HG03571 (cell line): ENCODE measurements at regions not wholly inside any gene's neighbourhood (a gene's known extent, or its start where the extent isn't known, plus 50 kb on each side); places are given as distances from the start of the nearest gene placed in this dataset.
"Not testable (repeated sequence)": the region's sequence is repeated elsewhere in the genome, so short reads cannot be mapped to it uniquely, and the experiment has no call there.

ENCODE experiments used
- ATAC-seq: cut with Tn5 transposase; IDR thresholded peaks from one replicate; pipeline ENCODE4 v1.9.1; 2021; ENCODE audit not compliant: unreplicated experiment

DNA sequence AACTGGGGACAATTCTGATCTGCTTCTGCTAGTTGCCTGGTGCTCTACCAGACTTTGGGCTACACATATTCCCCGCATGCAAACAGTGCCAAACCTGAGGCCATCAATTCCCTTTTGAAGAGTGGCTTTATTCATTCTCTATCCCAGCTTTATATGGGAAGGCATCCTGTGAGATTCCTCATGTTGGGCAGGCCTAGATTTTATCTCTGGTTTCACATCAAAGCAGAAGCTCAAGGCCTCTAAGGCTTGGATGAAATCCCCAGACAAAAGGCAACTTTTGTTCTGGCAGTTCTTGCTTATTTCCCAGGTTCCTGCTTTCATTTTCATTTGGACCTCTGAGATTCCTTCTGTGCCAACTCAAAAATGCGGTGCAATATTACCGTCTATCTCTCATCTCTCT, 648.8 kb downstream of the QKI start:
- ATAC-seq, result no peak

DNA sequence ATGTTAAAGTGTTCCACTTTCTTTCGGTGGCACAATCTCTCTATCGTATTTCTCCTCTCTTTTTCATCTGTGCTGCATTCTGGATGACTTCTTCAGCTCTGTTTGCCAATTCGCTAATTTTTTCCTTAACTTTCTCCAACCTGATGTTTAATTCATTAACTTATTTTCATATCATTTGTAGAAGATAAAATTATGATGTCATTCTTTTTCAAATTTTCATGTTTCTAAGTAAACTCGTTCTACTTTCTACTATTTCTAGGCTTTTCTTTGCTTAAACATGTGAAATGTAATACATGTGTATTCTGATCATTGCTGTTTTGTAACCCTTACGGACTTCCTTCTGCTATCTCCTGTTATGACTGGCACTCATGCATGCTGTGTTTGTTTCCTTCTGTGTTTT, 648.4 kb downstream of the QKI start:
- no peak for ATAC-seq

DNA sequence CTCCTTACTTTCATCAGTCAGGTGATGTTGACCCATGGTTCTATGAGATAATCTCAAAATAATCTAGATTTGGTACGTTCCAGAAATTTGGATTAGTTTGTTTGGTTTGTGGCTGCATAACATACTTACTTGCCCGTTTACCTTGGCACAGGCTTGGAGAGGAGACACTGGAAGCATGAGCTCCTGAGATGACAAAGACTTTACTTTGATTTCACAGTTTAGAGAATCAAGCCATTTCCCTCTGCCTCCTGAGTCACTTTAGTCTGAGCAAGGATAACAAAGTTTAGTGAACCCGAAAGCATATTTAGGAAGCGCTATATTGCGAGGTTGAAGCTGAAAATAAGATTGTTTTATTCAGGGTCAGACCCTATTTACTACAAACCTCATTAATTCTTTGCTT, 643.4 kb downstream of the QKI start:
- ATAC-seq, result no peak

DNA sequence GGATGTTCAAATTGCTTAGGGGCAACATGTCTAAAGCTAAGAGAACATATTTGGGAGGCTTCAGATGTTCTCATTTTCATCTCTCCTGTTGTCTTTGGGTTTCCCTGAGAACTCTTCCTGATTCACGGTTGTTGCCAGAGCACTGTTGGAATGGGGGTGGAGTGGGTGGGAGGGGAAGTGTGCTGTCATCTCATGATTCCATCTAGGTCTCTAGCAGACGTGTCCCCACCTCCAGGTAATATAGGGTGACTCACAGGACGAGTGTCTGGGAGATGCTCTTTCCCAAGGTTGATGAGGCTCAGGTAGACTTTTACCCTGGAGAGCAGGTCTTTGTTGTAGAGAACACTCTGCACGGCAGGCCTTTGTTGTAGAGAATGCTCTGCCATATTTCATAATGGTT, 636.9 kb downstream of the QKI start:
- ATAC-seq, result no peak

DNA sequence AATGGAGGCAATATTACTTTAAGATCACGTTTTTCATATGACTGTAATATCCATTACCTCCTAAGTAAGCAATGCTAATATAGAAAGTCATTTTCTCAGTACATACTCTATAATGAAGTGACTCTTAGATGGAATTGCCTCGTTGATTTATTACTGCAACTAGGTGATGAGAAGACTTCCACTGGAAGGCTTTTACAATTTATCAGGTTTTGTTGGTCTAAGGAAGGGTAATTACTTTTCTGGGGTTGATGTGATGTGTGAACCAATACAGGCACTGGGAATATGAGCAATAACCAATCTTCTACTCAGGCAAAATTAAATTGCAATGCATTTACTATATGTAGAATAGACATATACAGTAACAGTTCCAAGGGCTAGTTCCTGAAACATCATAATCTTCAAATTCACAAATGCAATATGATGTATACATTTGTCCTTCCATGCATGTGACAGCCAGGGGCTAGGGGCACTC, 635.0 kb downstream of the QKI start:
- no peak for ATAC-seq

DNA sequence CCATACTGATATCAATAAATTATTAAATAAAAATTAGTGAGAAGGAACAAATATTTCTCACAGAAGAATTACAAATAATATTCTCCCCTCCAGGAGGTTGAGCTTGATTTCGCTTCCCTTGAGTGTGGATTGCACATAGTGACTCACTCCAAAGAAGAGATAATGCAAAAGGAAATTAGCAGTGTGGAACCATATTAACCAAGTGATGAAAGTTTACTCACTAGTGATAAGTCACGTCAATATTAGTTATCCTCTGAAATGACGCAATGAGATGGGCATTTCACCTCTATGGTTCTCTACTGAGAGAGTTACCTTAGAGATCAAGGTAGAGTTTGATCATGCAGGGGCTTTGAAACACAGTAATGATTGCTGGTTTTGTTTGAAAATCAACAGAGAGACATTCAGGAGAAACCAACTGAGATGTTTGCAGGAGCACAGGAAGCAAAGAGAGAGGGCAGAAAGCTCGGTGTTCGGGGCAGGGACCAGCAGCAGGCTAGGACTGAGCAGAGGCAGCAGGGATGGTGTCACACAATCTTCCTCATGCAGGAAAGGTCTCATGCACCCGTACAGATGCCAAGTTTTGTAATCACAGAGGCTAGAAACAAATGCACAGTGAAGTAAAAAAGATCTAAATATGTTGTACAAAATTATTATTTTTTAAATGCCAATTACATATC, 634.5 kb downstream of the QKI start:
- ATAC-seq, result no peak

DNA sequence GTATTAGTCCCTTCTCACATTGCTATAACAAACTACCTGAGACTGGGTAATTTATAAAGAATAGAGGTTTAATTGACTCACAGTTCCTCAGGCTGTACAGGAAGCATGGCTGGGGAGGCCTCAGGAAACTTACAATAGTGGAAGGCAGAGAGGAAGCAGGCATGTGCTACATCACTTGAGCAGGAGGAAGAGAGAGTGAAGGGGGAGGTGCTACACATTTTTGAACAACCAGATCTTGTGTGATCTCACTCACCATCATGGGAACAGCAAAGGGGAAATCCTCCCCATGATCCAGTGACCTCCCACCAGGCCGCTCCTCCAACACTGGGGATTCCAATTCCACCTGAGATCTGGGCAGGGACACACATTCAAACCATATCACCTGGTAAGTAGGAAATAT, 630.6 kb downstream of the QKI start:
- no peak for ATAC-seq

DNA sequence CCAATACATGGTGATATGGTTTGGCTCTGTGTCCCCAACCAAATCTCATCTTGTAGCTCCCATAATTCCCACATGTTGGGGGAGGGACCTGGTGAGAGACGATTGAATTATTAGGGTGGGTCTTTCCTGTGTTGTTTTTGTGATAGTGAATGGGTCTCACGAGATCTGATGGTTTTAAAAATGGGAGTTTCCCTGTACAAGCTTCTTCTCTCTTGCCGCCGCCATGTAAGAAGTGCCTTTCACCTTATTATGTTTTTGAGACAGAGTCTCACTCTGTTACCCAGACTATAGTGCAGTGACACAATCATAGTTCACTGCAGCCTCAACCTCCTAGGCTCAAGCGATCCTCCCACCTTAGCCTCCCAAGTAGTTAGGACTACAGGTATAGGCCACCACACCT, 629.1 kb downstream of the QKI start:
- ATAC-seq, result not testable (repeated sequence)

DNA sequence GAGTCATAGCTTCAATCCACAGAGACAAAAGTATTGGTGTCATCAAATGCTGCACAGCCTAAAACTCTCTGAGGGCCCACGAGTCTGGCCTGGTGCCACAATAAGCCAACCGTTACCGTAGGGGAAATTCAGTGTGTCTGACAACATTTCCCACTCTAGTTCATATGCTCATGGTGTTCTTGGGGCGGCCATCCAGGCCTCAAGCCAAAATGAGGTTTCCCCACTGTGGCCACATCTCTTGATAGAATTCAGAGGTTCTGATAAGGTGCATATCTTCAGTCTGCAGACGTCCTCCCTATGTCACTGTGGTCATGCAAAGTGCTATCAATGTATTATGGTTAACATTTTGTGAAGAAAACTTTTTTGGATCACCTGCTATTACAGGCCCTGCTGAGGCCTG, 627.7 kb downstream of the QKI start:
- no peak for ATAC-seq

DNA sequence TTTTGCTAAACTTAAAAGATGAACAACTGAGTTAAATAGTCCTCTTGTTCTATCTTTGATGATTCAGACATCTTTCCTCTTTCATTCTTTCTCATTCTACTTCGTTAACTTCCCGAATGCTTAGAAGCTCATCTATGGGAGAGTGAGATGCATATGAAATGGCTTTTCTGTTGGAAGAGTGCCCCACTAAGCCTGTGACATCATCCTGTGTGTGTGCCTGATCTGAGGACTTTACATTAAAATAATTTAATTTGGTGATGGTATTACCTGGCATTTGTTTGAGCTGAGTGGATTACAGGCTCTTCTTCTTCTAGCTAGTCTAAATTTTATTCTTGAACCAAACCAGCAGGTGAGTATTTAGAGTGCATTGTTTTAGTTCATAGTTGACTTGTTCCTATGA, 626.5 kb downstream of the QKI start:
- no peak for ATAC-seq

DNA sequence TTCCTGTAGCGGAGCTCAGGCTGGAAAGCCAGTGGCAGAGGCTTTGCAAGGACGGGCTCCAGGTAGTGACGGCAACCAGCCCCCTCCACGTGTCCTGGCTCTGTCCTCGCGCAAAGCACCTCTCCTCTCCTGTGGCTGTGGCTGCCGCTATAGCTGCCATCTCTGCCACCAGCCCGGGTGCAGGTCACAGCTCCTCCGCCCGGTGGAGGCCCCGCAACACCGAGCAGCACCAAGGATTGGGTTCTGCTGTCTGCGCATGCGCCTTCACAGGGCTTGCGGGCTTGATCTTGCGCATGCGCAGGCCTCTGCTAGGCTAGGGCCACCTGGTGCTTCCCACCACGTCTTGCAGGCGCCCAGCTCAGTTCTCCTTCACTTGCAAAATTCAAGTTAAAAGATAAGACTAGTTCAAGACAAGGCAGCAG, 625.4 kb downstream of the QKI start:
- ATAC-seq, result no peak

DNA sequence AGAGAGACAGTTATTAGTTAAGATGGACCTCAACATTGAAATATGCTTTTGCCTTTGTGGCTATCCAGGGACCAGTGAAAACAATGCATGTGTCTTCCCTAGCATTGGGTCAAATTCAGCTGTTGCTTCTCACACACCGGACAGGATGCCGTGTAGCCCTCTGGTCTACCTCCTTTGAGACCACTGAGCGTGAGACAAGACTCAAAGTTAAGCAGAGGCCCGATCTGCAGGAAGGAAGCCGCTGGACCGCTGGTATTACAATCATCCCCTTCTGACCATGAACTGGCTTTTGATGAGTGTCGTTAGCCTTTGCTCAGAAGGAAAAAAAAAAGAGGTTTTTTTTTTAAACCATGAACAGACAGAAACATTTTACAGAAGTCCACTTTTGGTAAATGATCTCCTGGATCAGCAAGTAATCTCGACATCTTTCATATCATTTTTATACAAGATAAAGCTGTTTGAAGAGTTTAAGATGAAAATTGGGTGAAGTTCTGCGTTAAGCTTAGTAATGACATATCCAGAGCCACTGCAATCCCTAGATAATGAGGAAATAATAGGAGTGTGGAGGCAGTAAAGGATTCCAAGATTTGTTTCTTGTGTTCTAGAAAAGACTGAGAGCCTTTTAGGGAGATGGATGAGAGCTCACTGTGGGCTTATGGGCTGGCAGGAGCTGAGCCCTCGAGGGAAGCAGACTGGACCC, 622.8 kb downstream of the QKI start:
- ATAC-seq, result no peak

DNA sequence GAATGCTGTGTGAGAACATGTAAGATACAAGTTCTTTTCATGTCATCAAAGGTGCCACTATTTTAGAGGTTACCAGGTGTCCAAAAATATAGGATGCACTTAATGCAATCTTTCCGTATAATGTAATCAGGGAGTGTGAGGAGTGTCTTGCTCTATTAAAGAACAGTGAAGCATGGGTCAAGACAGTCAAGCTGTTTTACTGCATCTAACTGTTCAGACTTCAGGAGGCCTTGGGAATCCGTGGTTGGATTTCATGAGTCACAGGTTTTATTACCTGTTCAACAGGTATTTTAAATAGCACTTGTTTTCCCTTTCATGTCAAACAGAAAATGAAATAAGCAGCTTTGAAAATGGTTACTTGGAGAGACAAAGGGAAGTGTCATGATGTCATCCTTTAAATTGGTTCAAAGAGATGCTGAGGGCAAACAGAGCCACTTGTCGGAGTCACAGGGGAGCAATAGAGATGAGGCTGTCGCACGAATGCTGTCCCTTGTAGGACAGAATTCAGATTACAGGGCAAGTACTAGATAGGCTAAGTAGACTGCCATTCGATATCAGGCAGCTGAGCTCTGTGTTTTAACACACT, 621.5 kb downstream of the QKI start:
- no peak for ATAC-seq

DNA sequence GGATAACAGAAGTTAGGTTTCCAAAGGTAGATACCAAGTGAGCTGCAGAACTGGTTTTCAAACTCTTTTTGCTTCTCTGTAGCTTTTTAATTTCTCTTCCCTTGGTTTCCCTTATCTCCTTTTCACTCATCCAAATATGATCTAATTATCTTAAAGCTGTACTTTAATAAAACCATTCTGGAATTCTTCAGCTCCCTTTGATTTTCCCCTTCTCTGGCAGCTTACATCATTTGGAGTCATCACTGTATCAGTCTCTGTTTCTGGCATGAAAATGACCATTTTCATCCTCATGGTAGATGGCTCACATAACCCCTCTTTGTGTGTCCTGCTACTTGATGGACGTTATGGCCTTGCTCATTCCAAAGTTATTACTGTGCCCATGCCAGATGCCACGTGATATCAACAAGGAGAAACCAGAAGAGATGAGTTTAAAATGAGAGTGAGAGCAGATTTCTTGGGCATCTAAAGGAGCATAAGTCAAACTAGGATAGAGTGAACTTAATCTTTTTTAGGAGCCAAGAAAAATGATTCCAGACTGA, 620.2 kb downstream of the QKI start:
- no peak for ATAC-seq

DNA sequence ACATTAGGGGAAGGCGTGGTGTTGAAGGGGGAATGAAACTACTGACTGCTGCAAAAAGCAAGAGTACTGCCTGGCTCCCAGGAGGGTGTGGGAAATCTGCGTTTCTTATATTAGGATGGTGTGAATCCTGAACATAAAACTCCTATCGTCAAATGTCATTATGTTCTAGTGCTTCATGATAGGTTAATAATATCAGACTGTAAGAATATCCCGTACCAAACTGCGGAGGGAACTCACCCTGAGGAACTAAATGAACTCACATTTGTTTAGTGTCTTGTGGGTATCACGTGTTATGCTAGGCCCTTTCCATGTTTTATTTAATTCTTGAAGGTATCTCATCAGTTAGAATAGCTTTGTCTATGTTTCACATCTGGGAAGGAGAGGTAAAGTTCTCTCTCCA, 610.7 kb downstream of the QKI start:
- no peak for ATAC-seq

DNA sequence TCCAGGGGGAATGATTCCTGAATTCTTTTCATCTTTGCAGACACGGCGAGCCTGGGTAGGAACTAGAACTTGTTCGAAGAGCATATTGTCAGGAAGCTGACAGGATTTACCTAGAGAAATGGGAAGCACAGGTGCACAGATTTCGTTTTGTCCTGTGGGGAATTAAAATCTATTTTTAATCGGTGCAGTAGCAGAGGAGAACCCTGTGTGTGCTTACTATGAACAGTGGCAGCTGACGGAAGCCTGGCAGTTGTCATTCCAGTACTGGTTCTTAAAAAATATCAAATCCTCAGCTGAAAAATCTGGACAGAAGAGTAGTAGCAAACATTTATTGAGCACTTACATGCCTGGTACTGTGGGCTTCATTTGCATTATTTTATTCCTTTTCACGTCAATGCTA, 609.0 kb downstream of the QKI start:
- no peak for ATAC-seq

DNA sequence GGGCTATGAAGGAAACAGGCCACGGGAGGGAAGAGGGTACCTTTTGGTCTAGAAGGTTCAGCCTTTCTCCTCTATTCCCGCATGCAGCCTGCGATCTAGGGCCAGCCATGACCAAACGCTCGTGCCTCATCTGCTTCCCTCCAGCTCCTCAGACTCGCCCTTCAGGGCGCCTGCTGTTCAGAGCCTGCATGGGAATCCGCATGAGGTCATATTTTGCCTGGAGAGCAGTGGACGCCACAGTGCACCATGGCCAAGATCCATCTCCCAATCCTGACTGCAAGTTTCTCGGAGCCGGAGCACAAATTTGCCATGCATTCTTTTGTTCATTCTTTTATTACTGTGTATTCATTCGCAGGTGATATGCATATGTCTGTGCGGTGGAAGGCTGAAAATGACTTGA, 608.1 kb downstream of the QKI start:
- ATAC-seq, result no peak

DNA sequence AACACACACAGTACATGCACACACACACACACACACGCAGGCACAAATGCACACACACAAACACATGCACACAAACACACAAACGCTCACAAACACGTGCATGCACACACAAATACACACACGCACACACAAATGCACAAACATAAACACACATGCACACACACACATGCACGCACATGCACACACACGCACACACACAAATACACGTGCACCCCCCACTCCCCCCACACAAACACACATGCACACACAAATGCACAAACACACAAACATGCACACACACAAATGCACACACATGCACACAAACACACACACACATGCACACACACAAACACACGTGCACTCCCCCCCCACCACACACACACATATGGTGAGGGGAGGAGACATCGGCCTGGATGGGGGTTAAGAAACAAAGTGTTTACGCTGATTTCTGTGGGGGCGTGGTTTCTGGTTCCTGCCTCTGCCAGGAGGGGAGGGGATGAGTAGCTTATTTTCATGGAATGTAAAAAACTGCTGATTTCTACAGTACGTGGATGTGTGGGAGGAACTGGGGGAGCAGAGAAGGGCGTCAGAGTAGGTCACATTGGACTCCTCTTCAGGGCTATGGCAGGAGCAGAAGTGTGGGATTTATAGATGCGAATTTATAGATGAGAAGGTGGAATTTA, 607.2 kb downstream of the QKI start:
- no peak for ATAC-seq

DNA sequence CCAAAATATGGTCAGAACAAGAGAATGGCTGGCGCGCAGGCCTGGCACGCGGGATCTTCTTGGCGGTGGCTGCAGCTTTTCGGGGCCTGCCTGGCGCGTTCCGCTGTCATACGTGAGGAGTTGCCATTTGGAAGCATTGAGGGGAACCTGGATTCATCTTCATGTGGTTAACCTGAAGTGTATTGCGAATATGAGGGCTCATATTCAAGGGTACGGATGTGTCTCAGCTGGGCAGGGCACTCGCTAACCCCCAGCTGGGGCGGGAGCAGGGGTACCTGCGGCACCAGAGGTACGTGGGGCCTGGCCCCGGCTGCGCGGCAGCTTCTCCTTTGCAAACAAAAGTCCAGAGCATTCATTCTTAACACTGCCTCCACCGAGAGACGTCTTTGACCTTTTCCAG, 605.6 kb downstream of the QKI start:
- ATAC-seq, result no peak

DNA sequence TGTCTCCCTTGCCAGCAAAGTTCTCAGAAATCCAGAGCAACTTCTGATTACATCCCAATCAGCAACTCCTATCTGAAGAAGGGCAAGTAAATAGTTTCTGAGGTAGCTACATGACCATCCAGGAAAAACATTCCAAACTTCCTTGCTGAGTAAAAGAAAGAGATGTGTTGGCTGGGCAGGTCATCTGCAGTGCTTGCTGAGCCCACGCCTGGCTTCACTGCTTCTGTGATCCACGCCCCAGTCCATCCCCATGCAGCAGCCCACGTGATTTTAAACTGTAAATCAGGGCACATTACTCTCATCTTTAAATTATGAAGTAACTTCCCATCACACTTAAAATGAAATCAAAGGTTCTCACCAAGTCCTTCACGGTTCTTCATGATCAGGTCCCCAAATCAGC, 603.6 kb downstream of the QKI start:
- no peak for ATAC-seq

DNA sequence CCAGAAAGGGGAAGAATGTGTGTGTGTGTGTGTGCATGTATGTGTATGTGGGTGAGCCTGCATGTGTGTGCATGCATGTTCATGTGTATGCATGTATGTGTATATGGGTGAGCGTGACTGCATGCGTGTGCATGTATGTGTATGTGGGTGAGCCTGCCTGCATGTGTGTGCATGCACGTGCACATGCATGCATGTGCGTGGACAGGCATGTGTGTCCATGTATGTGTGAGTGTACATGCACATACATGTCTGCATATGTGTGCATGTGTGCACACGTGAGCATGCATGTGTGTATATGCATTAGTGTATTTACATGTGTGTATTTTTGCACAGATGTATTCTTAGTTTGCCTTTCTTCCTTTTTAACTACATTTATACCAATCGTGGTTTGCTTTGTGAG, 601.5 kb downstream of the QKI start:
- ATAC-seq, result no peak

DNA sequence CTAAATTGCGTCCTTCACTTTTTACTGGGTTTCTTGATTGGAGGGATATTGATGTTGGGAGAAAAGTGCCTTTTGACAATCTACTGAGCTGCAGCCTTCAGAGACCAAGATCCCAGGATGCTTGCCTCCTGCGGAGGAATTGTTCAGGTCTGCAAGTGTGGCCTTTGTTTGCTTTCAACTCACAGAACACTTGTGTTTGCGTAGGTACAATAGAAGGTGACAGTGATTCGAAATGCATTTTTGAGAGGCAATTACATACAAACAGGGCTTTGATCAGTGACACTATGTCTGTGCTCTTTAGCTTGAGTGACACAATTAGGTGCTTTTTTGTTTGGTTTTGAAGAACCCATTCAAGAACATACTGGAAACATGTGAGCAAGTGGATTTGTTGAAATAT, 600.6 kb downstream of the QKI start:
- ATAC-seq, result no peak
